ENCODE measurements at regions not wholly inside any gene's neighbourhood (a gene's known extent, or its start where the extent isn't known, plus 50 kb on each side); places are given as distances from the start of the nearest gene placed in this dataset.
"Not testable (repeated sequence)": the region's sequence is repeated elsewhere in the genome, so short reads cannot be mapped to it uniquely, and the experiment has no call there.

DNA sequence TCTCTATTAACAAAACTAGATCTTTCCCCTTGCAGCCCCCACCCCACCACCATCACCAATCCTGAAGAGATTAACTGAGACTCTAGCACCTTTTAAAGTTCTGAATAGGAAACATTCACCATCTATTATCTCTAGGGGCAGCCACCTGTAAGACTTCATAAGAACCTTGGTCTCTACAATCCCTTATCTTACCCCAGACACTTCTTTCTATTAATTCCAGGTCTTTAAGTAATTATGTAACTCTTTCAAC lies 180.2 kb upstream of the FBXL17 start:
- TF ChIP-seq, protein P1, sequence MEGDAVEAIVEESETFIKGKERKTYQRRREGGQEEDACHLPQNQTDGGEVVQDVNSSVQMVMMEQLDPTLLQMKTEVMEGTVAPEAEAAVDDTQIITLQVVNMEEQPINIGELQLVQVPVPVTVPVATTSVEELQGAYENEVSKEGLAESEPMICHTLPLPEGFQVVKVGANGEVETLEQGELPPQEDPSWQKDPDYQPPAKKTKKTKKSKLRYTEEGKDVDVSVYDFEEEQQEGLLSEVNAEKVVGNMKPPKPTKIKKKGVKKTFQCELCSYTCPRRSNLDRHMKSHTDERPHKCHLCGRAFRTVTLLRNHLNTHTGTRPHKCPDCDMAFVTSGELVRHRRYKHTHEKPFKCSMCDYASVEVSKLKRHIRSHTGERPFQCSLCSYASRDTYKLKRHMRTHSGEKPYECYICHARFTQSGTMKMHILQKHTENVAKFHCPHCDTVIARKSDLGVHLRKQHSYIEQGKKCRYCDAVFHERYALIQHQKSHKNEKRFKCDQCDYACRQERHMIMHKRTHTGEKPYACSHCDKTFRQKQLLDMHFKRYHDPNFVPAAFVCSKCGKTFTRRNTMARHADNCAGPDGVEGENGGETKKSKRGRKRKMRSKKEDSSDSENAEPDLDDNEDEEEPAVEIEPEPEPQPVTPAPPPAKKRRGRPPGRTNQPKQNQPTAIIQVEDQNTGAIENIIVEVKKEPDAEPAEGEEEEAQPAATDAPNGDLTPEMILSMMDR (IDR thresholded peaks at IDR 0.05; ENCODE audit: borderline replicate concordance, insufficient read depth, low read depth, low read length): no peak
- no peak overlapping the region for H3K4me3 ChIP-seq (ENCODE audit: low read depth, low read length)

GRCh38 chr5:108561416-108562204 lies 179.7 kb upstream of the FBXL17 start:
- no peak overlapping the region for H3K4me3 ChIP-seq (ENCODE audit: low read depth, low read length)
- TF ChIP-seq, protein P1 (IDR thresholded peaks at IDR 0.05; ENCODE audit: borderline replicate concordance, insufficient read depth, low read depth, low read length): no peak

DNA sequence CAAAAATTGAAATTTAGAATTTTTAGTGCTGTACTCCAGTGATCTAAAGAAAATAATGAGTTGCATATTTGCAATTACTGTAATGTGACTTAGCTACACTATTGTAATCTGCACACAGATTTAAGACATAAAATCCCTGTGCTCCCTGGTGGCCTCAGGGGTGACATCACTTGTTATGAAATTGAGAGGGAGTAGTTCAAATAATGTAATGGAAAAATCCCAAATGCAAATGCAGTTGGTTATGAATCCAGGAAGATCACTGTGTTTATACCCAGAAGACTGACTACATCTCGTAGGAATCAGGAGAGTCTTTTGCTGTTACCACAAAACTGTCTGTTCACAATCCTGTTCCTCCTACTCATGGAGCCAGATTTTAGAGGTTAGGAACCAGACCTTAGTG lies 178.7 kb upstream of the FBXL17 start:
- H3K4me3 ChIP-seq (ENCODE audit: low read depth, low read length): no peak overlapping the region
- TF ChIP-seq, protein P1 (IDR thresholded peaks at IDR 0.05; ENCODE audit: borderline replicate concordance, insufficient read depth, low read depth, low read length): no peak

- H3K4me3 ChIP-seq (ENCODE audit: low read depth, low read length): no peak overlapping the region
- TF ChIP-seq, protein P1 (IDR thresholded peaks at IDR 0.05; ENCODE audit: borderline replicate concordance, insufficient read depth, low read depth, low read length): no peak
Measured at GRCh38 chr5:108560166-108560565, 178.3 kb upstream of the FBXL17 start.

DNA sequence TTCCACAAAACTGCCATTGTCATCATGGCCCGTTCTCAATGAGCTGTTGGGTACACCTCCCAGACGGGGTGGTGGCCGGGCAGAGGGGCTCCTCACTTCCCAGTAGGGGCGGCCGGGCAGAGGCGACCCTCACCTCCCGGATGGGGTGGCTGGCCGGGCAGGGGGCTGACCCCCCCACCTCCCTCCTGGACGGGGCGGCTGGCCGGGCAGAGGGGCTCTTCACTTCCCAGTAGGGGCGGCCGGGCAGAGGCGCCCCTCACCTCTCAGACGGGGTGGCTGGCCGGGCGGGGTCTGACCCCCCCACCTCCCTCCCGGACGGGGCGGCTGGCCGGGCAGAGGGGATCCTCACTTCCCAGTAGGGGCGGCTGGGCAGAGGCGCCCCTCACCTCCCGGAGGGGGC lies 176.9 kb upstream of the FBXL17 start:
- not testable (repeated sequence) for H3K4me3 ChIP-seq (ENCODE audit: low read depth, low read length)

- not testable (repeated sequence) for H3K4me3 ChIP-seq (ENCODE audit: low read depth, low read length)
Measured at GRCh38 chr5:108558142-108558541, 176.2 kb upstream of the FBXL17 start.

GRCh38 chr5:108557686-108558085 lies 175.8 kb upstream of the FBXL17 start:
- no peak overlapping the region for H3K4me3 ChIP-seq (ENCODE audit: low read depth, low read length)
- TF ChIP-seq, protein P1 (IDR thresholded peaks at IDR 0.05; ENCODE audit: borderline replicate concordance, insufficient read depth, low read depth, low read length): no peak

GRCh38 chr5:108556441-108557145 lies 174.7 kb upstream of the FBXL17 start:
- TF ChIP-seq, protein P1 (IDR thresholded peaks at IDR 0.05; ENCODE audit: borderline replicate concordance, insufficient read depth, low read depth, low read length): no peak
- H3K4me3 ChIP-seq (ENCODE audit: low read depth, low read length): no peak overlapping the region

All from GM12875 (cell line).